NCI-H1436 (cell line): ENCODE measurements at regions not wholly inside any gene's neighbourhood (a gene's known extent, or its start where the extent isn't known, plus 50 kb on each side); places are given as distances from the start of the nearest gene placed in this dataset.
"Not testable (repeated sequence)": the region's sequence is repeated elsewhere in the genome, so short reads cannot be mapped to it uniquely, and the experiment has no call there.

Source experiments
- DNase-seq: peaks from one replicate; lab custom pipeline; 2025; lab: John Stamatoyannopoulos, UW

GRCh38 chr7:67475293-67475692 lies 478.7 kb downstream of the TYW1 start:
- DNase-seq = no peak

- no peak for DNase-seq
Observed at GRCh38 chr7:67478066-67478465, 481.4 kb downstream of the TYW1 start.

GRCh38 chr7:67484244-67484751 lies 487.7 kb downstream of the TYW1 start:
- peak; percentile 68 for DNase-seq

- no peak for DNase-seq
Observed at GRCh38 chr7:67486401-67486800, 489.8 kb downstream of the TYW1 start.

- DNase-seq = no peak
Observed at GRCh38 chr7:67487316-67487715, 490.7 kb downstream of the TYW1 start.

GRCh38 chr7:67489881-67490280 lies 493.2 kb downstream of the TYW1 start:
- no peak for DNase-seq

- DNase-seq = no peak
Observed at GRCh38 chr7:67493366-67493765, 496.7 kb downstream of the TYW1 start.

GRCh38 chr7:67496589-67496988 lies 500.0 kb downstream of the TYW1 start:
- DNase-seq = no peak

- not testable (repeated sequence) for DNase-seq
Observed at GRCh38 chr7:67497914-67498313, 501.3 kb downstream of the TYW1 start.

GRCh38 chr7:67502929-67503328 lies 506.3 kb downstream of the TYW1 start:
- no peak for DNase-seq

GRCh38 chr7:67505449-67505848 lies 508.8 kb downstream of the TYW1 start:
- no peak for DNase-seq

- no peak for DNase-seq
Observed at GRCh38 chr7:67512481-67512880, 515.8 kb downstream of the TYW1 start.

- DNase-seq = no peak
Observed at GRCh38 chr7:67518580-67518979, 521.9 kb downstream of the TYW1 start.

- no peak for DNase-seq
Observed at GRCh38 chr7:67519171-67519570, 522.5 kb downstream of the TYW1 start.

- DNase-seq = no peak
Observed at GRCh38 chr7:67522504-67522903, 525.9 kb downstream of the TYW1 start.

GRCh38 chr7:67523713-67524112 lies 527.1 kb downstream of the TYW1 start:
- no peak for DNase-seq

GRCh38 chr7:67525588-67525987 lies 529.0 kb downstream of the TYW1 start:
- peak; percentile 35 for DNase-seq

GRCh38 chr7:67535241-67535989 lies 538.8 kb downstream of the TYW1 start:
- no peak for DNase-seq

- no peak for DNase-seq
Observed at GRCh38 chr7:67542916-67543315, 546.3 kb downstream of the TYW1 start.

- DNase-seq = no peak
Observed at GRCh38 chr7:67547183-67547907, 550.7 kb downstream of the TYW1 start.

- no peak for DNase-seq
Observed at GRCh38 chr7:67549126-67549525, 552.5 kb downstream of the TYW1 start.

- DNase-seq = no peak
Observed at GRCh38 chr7:67550801-67551436, 554.3 kb downstream of the TYW1 start.

- no peak for DNase-seq
Observed at GRCh38 chr7:67552738-67553137, 556.1 kb downstream of the TYW1 start.
